GM12864 (cell line): ENCODE measurements at regions not wholly inside any gene's neighbourhood (a gene's known extent, or its start where the extent isn't known, plus 50 kb on each side); places are given as distances from the start of the nearest gene placed in this dataset.

Experiments
- DNase-seq: peaks from one replicate; pipeline ENCODE4 v3.0.0-alpha.2; 2011; ENCODE audit warnings: low read depth
- H3K4me3 ChIP-seq: 2 replicates; pipeline ENCODE4 v1.5.1; 2011; ENCODE audit warnings: mild to moderate bottlenecking, low read depth, low read length, control low read depth
- TF ChIP-seq, protein P1 (sequence below): IDR thresholded peaks from 2 replicates; pipeline ENCODE4 v1.5.1; 2011; ENCODE audit warnings: low read depth, mild to moderate bottlenecking, moderate library complexity, low read length, control low read depth, inconsistent platforms; ENCODE audit errors: missing control alignments

- H3K4me3 ChIP-seq: no peak overlapping the region
- DNase-seq: no peak
- TF ChIP-seq, protein P1, sequence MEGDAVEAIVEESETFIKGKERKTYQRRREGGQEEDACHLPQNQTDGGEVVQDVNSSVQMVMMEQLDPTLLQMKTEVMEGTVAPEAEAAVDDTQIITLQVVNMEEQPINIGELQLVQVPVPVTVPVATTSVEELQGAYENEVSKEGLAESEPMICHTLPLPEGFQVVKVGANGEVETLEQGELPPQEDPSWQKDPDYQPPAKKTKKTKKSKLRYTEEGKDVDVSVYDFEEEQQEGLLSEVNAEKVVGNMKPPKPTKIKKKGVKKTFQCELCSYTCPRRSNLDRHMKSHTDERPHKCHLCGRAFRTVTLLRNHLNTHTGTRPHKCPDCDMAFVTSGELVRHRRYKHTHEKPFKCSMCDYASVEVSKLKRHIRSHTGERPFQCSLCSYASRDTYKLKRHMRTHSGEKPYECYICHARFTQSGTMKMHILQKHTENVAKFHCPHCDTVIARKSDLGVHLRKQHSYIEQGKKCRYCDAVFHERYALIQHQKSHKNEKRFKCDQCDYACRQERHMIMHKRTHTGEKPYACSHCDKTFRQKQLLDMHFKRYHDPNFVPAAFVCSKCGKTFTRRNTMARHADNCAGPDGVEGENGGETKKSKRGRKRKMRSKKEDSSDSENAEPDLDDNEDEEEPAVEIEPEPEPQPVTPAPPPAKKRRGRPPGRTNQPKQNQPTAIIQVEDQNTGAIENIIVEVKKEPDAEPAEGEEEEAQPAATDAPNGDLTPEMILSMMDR: no peak
Measured at GRCh38 chr7:97635622-97636021, 96.3 kb upstream of the TAC1 start.

- DNase-seq: no peak
- TF ChIP-seq, protein P1: no peak
- no peak overlapping the region for H3K4me3 ChIP-seq
Measured at GRCh38 chr7:97639036-97639435, 92.8 kb upstream of the TAC1 start.

GRCh38 chr7:97659363-97660045, 72.4 kb upstream of the TAC1 start:
- DNase-seq: no peak
- TF ChIP-seq, protein P1: no peak
- H3K4me3 ChIP-seq: no peak overlapping the region

DNA sequence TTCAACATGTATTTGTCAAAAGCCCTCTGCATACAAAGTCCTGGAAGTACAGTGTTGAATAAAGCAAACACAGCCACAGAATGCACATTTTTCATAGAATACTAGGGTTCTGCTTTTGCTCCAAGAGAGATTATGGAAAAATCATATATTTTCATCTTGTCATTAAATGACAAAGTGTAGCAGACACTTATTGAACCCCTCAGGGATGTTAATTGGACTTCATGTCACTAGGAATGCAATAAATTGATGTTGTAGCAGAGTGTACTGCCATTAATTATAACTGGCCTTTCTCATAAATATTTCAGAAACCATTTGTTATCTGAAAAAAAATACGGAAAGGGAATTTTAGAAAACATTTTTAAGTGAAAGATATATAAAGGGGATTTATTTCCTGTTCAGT, 64.5 kb upstream of the TAC1 start:
- DNase-seq: no peak
- no peak overlapping the region for H3K4me3 ChIP-seq
- TF ChIP-seq, protein P1: no peak

DNA sequence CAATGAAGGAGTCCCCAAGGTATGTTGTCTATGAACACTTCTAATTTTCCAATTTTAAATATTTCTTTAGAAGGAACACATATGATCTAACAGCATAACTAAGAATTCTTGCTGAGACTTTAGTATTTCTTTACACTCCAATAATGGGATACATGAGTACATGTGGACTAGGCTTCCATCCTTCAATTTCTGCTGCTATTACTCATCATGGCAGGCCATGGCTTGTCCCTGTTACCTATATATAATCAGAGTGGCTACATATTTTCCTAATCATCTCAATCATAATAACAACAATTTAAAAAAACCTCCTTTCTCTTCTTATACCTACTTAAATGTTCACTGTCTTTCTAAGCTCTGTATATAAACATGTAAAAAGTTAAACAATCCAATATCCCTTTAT, 60.3 kb upstream of the TAC1 start:
- no peak overlapping the region for H3K4me3 ChIP-seq
- TF ChIP-seq, protein P1: no peak
- DNase-seq: no peak

- TF ChIP-seq, protein P1: no peak
- DNase-seq: no peak
- no peak overlapping the region for H3K4me3 ChIP-seq
Measured at GRCh38 chr7:97680622-97681021, 51.3 kb upstream of the TAC1 start.
